ENCODE measurements at regions not wholly inside any gene's neighbourhood (a gene's known extent, or its start where the extent isn't known, plus 50 kb on each side); places are given as distances from the start of the nearest gene placed in this dataset.
"Not testable (repeated sequence)": the region's sequence is repeated elsewhere in the genome, so short reads cannot be mapped to it uniquely, and the experiment has no call there.

DNA sequence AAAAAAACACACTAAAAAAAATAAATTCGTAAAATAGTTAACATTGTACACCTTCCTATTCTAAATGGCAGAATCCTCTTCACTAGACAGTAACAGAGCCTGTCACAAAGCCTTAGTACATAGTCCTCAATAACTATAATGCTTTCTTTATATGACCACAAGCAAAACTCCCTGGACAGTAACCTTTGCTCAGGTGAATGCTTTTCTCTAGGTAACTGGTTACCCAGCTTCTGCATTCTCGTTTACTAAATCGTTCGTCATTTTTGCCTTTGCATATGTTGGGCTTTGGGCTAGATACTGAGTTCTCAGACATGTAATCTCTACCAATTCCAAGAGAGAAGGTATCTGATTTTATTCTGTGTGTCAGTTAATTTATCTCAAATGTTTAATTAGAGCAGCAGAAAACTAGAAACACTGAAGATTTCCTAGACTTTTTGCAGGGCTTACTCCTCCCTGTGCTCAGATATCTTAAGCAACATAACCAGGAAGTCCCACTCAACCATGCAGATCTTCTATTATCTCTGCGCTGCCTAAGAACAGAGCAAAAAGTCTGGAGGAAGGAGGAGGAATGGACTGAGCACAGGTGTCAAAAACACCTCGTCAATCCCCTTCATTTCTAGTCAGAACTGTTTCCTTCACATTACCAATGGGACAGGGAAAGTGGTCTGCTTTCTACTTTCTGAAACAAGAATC, 247.7 kb downstream of the SOCS6 start:
- no peak for DNase-seq

DNA sequence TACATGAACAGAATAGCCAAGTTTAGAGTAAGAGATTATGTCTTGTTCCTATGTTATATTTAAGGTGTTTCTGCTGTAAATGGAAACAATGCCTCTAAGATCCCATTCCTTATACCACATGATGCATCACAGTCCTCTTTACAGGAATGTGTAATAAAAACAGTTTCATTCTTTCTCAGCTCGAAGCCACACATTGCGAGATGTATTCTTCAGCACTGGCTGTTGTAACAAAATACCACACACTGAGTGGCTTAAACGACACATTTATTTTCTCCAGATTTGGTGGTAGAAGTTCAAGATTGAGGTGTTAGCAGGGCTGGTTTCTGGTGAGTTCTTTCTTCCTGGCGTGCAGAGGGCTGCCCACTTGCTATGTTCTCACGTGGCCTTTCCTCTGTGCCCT, 246.2 kb downstream of the SOCS6 start:
- no peak for DNase-seq

DNA sequence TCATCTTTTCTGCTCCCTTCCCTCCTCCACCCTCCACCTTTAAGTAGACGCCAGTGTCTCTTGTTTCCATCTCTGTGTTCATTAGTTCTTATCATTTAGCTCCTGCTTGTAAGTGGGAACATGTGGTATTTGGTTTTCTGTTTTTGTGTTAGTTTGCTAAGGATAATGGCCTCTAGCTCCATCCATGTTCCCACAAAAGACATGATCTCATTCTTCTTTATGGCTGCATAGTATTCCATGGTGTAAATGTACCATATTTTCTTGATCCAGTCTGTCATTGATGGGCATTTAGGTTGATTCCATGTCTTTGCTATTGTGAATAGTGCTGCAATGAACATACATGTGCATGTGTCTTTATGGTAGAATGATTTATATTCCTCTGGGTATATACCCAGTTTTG, 236.5 kb downstream of the SOCS6 start:
- not testable (repeated sequence) for DNase-seq

DNA sequence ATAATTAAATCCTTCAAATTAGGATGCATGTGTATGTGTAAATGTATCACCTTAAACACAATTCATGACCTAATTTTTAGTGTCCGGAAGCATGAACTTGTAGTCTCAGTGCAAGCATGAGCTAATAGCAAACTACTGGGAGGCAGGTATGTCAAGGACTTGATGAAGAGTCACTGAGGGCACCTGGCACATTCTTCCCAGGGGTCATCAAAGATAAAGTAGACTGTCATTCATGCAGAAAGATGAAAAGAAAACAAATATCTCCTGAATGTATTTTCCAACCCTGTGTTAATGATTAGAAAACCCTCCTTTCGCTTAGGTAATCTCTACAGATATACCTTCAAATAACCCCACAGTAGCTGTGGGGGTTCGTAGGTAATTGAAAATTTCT, 234.9 kb downstream of the SOCS6 start:
- DNase-seq: no peak

DNA sequence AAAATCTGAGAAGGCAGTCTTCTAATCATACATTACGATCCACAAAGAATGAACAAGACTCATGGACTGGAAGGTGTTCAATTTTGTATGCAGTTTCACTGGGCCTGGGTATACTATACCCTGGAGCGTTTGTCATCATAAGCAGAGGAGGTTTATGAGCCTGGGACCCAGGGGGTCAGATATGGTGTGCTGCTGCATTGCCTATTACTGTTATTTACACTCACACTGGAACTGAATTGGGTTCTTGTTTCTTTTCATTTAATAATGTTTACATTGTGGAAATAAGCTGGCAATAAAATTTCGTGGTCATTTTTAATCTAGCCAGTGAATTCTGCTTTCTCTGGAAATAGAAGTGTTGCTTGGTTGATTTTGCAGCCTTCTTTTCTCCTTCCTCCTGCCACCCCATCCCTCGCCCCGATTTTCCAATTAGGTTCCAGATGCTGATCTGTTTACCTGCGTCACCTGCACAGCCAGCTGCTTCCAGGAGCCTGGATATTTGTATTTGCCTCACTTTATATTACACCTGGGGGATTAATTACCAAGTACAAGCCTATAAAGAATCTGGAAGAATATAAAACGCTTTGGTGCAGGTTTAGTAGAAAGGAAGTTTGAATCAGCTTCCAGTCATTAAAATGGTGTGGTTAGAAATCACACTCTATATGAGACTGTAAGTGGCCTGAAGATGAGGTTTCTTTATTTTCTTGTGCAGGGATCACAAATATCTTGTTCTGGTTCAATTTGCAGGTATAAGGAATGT, 234.4 kb downstream of the SOCS6 start:
- no peak for DNase-seq

DNA sequence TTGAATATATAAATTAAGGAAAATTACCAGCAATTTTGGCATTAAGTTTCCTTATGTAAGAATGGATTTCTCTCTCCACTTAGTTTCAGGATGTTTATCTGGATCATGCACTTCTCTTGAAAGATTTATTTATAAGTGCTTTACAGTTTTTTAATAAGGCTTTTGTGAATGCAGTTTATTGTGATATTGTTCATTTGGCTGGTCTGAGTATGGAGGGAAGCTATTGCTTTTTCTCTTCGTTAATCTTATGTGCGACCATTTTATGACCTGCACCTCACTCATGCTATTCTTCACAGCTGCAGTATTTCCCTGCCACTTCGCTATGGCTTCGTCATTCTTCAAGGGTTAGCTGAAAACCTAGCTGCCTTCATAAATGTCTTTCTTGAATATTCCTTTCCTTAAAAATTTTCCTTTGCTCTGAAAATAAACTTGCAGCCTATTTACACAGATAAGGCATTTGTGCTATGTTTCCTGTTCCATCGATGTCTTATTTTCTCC, 233.4 kb downstream of the SOCS6 start:
- DNase-seq: no peak

DNA sequence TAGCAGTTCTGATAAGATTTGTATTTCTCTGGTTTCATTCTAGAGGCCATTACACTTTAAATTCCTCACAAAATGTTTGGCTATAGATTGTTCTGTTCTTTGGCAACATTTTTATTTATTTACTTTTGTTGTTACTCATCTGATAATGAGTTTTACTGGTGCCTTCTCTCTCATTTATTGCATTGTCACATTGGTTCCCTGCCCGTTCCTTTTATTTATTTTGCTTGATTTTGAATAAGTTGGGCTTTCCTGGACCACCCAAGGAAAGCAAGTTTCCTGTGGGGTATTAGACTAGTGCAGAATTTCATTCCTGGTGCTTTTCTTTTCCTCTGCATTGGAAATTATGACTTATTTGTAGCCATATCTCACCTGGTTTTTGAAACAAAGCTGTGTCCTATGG, 232.0 kb downstream of the SOCS6 start:
- DNase-seq: no peak

DNA sequence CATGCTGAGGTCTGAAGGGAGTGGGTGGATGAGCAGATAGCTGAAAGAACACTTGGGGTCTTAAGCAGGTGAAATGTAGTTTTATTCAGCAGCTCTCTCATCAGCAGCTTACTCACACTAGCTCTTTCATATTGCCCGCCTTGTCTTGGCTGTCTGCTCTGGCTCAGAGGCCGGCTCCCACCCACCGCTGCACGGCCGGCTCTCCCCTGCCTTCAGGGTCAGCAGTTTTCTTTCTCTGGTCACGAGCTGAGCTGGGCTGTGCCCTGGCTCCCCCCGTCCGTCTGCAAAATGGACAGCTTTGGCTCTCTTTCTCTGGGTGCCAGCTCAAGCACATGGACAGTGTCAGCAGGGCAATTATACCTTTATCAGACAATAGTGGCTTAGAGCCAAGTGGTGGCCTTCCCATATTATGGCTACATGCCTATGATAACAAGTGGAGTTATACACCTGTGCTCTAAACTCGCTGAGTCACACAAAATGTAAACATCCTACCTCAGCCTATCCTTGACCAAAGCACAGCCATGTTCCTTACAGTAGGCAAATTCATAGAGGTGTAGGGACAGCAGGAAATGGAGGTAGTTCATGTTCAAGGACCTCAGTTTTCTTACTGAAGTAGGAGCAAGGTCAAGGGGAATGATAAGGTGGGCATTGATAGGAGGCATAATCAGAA, 224.8 kb downstream of the SOCS6 start:
- DNase-seq: no peak

DNA sequence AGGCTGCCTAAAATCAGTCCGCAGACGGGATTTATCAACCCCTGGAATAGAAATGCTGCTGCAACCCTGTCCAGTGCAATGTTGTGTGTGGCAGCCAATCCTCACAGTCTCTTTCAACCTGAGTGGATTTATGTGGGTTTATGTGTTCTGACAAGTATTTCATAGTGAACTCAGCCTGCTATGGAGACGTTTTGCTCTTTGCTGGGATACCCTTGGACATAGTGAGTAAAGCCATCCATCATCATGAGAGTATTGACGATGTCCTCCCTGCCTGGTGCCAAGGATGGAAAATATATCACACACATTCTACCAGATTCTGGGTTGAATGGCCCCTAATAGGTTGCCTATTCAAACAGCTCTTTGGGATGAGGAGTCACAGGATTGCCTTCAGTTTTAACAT, 219.1 kb downstream of the SOCS6 start:
- no peak for DNase-seq

DNA sequence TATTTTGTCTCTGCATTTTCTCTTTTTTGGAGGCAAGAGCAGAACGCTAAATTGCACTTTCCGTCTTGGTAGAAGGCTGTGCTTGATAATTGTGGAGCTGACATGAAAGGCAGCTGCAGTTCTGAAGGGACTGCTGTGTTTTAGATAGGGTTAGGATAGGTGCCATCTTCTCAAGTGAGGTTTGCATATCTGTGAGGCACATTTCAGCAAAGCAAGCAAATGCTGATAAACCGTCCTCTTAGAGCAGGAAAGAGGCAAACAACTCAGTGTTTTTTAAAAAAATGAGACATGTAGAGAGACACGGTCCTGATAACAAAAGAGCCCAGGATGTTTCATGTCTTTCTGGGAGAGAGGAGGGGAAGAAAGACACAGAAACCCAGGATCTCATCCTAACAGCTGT, 217.7 kb downstream of the SOCS6 start:
- no peak for DNase-seq

DNA sequence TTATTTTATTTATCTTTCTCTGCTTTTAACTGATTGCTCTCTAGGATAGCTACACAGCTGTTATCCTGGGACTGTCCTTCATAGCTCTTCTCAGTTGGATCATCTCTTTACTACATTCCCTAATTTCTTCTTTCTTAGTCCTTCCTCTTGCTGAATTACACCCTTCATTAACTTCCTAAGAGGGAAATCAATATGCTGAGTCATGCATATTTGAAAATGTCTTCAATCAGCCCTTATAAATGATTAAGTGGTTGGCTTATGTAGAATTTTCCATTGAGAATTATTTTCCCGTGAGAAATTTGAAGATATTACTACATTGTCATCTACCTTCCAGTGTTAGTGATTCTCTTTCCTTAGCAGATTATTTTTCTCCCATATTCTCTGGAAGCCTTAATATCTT, 214.2 kb downstream of the SOCS6 start:
- no peak for DNase-seq

DNA sequence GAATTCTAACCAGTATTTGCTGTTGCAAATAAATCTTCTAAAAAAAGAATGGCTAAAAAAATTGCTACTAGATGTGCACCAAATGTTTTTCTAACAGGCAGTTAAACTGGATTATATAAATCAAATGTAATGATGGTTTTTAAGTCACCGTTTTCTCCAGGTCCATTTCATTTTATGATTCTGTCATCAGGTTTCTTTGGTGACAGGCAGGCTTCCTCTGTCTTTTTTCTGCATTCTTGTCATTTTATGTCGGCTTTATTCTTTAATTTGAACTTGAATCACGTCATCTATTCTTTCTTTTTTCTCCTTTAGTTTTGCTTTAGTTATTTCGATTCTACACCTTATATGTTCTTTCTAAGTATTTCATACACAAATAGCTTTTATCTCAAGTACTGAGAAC, 212.5 kb downstream of the SOCS6 start:
- no peak for DNase-seq

DNA sequence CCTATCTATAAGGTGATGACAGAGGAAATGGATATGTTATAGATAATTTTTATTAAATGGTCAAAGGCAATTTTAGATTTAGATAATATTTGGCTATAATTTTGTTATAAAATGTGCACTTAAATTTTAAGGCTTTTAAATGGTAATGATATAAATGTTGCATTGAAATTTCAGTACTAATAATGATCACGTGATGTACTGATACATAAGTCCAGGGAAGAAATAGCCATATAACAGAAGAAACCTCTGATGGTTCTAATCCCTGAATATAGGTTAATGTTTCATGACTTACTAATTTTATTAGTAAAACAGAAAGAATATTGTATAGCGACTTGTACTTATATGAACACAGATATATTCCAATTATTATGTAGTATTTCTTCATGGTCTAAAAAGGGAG, 211.9 kb downstream of the SOCS6 start:
- no peak for DNase-seq

DNA sequence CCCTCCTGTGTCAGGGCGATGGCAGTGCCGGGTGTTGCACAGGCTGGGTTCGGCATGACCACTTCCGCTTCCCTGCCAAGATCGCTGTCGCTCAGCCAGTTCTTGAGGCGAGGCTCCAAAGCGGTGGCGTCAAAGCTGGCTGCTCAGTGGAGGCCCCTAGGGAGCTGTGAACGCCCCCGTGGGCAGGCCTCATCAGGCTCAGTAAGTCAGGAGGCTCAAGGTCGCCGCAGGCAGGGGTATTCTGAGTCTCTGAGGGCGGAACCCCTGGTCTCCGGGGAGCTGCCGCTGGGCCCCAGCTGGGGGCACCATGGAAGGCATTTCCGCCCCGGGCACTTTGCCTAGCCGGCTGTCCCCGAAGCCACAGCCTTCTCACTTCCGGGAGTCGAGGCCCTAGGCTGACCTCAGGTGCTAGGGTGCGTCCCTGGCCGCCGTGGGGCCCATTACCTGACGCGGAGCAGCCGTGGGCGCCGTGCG, 210.4 kb downstream of the SOCS6 start:
- DNase-seq: no peak

DNA sequence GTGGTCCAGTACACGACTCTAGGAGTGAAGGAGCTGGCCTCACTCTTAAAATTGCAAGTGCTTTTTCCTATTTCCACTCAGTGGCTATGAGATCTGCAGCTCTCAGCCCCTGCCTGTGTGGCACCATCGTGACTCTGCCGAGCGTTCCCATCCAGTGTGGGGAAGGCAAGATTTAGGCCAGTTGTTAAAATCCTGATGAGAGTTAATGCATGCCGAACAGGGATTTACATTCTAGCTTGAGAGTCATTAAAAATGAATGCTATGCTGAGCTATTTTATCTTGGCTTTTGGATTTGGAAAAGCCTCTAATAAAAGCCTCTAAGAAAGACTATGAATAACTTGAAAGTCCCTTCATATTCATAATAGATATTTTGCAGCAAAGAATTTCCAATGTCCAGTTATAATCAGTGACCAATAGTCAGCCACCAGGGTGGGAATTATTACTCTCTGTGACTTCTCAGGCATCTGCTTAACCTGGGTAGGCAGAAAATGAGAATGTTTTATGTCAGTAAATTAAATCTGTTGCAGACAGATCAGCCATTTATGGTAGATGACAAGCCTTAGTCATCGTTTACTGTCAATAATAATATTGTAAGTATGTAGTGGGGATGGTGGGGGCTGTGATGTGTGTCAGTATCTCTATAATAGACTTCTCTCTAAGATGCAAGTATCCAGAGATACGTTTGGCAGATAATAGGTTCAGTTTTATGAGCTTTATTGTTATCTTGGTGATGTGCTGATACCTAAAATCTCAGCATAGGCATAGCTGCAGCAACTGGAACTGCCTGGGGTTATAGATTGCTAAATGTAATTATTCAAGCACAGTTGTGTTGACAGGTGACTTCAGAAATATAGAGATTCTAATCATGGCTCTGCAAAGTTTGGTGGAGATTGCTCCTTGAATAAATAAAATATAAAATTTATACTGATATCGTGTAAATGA, 207.8 kb downstream of the SOCS6 start:
- no peak for DNase-seq

DNA sequence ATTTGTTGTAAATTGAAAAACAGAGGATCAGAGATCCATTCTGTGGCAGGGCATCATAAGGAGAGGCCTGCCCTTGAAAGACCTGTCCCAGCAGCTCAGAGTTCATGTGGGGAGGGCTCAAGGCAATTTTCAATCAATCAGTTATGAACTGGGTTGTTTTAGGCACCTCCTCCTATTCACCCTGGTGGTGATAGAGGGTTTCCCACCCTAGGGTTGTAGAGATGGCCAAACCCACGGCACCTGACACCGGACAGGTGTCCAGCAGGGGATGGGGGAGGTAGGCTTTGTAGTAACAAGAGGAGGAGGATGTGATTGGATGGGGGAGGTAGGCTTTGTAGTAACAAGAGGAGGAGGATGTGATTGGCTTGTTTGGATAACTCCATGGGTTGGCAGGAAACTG, 205.7 kb downstream of the SOCS6 start:
- no peak for DNase-seq

DNA sequence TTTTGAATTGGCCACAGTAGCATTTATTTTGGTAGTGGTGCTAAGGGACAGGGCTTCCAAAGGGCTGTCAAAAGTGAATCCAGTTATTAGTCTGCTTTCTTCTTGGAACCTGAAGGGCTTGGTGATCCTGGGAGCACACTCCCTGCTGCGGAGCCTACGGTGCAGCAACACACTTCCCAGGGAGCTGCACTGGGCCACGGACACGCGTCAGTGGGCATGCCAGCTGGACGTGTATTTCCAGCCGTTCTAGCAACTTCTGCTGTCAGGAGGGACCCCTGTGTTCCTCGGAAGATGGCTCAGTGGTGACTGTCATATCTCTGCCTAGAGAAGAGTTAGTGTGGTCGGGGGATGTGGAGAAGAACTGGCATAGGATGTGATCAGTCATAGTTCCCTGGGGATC, 204.6 kb downstream of the SOCS6 start:
- DNase-seq: no peak

DNA sequence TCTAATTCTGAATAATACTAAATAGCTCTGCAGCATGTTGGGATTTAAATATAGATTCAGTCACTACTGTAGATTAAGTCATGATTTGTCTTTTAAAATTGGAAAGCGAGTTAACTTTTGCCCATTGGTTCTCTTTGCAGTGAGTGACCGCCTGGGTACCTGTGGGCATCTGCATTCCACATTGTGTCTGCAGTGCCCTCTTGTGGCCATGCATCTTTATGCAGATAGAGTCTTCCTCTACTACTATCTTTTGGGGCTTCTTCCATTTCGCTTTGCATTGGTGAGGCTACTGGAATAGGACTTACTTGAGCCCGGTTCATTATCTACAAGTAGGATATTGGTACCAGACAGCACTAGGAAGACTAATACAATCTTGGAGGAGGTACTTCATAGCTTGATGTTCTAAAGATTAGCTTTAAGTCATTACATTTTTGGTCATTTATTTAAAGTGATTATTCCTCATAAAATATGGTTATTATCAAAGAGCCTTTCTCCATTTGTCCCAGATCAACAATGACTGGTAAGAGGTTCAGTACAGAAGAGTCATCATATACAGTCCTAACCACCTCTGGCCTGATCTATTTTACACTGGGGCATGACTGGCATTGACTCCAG, 203.0 kb downstream of the SOCS6 start:
- no peak for DNase-seq

DNA sequence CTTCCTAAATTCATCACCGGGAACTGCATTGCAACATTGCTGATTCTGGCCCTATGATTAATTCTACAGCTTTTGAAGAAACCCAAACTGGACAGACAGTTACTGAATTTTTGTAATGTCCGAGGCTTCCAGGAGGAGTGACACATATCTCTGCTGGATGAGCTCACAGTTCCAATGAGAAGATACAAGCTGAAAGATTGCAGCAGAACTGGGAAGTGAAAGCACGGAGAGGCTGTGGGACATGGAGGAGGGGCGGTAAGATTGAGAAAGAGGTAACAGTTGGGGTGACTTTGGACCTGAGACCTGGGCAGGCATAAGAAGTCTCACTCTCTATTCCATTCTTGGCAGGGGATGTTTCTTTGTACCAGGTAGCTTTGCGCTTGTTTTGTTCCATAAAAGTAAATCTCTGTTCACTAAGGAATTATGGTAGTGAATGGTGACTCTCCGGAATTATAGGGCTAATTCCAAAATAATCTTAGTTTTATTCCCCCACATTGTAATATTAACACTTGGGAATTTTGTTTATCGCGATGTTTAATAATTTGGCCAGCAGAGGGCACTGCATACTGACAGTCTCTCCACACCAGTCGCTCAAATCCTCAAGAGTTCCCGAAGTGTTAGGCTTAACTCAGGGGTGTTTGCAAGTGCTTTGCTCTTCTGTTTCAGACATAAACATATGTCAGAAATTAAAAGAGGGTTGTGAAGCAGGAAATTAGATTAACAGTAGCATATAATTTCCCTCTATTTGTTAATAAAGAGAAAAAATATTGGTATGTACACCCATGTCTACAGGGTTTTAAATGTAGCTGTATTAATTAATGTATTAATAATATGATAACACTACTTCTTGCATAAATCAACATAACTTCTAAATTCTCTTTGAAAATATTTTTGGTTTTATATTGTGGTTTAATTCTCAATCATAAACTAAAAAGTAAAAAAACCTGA, 201.4 kb downstream of the SOCS6 start:
- DNase-seq: peak; percentile 2

DNA sequence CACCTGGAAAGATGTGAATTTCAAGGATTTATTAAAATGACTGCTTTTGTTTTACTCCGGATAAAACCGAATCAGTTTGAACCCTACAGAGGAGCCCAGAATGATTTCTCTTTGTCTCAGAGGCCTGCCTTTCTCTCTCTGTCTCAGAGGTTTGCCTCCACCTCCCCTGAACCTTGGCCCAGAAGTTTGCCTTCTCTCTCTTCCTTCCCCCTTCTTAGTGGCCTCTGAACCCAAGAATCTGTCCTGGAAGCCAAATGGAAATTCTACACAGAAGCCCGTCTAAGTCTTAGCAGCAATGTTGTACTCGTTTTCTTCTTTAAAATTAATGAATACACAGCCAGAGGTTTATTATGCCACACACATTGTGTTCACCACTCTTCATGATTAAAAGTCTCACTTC, 200.7 kb downstream of the SOCS6 start:
- no peak for DNase-seq

DNA sequence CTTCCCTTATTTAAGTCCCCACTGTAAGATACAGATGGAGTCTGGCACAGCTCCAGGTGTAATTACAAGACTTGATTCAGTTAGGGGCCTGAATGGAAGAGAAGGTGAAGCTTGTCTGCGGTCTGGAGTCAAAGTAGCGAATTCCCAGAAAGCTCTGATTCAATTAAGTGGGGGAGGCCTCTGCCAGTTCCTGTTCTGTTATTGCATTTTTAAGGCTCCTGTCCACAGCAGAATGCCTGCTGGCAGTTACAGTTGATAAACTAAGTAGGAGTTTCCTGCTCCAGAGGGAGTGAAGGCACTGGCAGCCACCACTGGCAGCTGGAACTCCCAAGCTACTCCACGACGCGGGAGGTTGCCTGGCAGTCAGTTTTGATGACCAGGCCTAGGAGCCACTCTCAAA, 181.1 kb downstream of the SOCS6 start:
- DNase-seq: no peak

Measured in T1000 (cell line).